GM12801 (cell line): ENCODE measurements at regions not wholly inside any gene's neighbourhood (a gene's known extent, or its start where the extent isn't known, plus 50 kb on each side); places are given as distances from the start of the nearest gene placed in this dataset.

Source experiments
- CTCF ChIP-seq: IDR thresholded peaks from one replicate; pipeline ENCODE4 v1.5.1; 2011; ENCODE audit warnings: control low read depth; ENCODE audit not compliant: insufficient read length; ENCODE audit errors: extremely low read depth

- no peak for TF ChIP-seq CTCF
These were observed 206.6 kb upstream of the GRIK3 start for GRCh38 chr1:37240897-37241296.

- TF ChIP-seq CTCF = no peak
These were observed 208.2 kb upstream of the GRIK3 start for GRCh38 chr1:37242501-37242900.

GRCh38 chr1:37243368-37244082, 209.2 kb upstream of the GRIK3 start:
- no peak for TF ChIP-seq CTCF

GRCh38 chr1:37244083-37244480, 209.8 kb upstream of the GRIK3 start:
- no peak for TF ChIP-seq CTCF

- no peak for TF ChIP-seq CTCF
These were observed 210.5 kb upstream of the GRIK3 start for GRCh38 chr1:37244815-37245214.

- TF ChIP-seq CTCF = no peak
These were observed 212.3 kb upstream of the GRIK3 start for GRCh38 chr1:37246631-37247030.

- no peak for TF ChIP-seq CTCF
These were observed 216.1 kb upstream of the GRIK3 start for GRCh38 chr1:37250371-37250770.
